Midbrain (tissue), 1 donor: ENCODE measurements at regions not wholly inside any gene's neighbourhood (a gene's known extent, or its start where the extent isn't known, plus 50 kb on each side); places are given as distances from the start of the nearest gene placed in this dataset.
A peak's percentile ranks its signal among the peaks of the same experiment; 100 is the strongest.

Source experiments
- DNase-seq: peaks from one replicate; lab custom pipeline; 2025; lab: John Stamatoyannopoulos, UW

DNA sequence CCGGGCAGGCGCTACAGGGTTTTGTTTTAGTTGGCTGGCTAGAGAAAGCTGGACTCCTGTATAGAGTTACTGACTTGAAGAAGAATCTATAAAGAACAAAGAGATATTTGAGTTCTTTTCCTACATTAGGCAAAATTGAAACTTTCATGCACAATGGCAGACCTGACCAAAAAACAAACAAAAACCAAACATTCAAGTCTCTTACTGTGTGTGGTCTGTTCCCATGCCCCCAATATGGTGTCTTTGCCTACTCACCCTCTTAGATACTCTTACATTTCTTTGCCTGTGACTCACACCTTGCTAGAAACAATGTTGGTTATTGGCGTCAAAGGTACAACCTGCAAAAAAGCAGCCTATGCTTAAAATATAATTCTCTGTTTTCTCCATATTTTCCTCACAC is 109.5 kb upstream of the TMC3 start:
- no peak for DNase-seq

DNA sequence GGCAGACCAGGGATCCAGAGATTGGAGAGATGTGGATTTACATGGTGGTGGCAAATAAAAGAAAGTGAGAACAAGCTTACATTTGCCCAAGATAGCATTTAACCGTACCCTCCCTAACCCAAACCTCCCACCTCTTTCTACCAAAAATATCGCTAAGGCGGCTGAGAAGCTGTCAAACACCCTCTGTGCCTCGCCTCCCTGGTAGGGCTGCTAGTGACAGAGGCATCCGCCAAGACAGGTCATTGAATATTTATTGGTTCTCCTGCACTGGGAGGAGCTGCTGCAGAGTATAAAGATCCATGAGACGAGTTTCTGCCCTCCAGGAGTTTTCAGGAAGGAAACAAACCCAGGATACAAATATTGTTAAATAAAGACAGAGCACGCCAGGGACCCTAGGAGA is 107.3 kb upstream of the TMC3 start:
- no peak for DNase-seq

DNA sequence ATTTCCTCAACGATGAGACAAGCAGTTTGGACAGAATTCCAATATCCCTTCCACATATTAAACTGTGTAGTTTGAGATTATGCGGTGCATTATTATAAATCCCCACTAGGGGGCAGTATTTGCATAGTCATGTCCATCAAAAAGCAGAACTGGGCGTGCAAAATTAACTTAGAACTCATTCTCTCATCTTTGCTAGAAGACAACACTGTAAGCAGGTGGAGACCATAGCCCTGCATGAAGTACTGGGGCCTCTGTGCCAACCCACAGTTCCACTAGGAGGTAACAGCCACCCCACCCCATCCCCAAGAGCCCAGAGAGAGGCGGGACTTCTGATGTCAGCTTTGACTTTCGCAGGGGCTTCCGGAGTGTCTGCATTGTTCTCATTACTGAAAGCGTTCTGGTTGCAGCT is 106.6 kb upstream of the TMC3 start:
- peak; percentile 79 for DNase-seq

DNA sequence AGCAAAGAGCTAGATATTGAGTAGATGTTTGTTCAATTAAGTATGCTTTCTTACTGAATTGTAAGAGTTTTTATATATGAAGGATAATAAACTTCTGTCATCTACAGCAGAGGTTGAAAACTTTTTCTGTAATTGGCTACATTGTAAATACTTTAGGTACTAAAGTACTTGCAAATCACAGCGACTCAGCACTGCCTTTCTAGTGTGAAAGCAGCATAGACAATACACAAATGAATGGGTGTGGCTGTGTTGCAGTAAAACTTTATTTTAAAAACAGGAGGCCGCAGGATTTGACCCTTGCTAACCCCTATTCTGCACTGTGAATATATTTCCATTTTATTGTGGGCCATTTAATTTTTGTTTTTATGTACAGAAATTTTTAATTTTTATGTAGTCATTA is 104.3 kb upstream of the TMC3 start:
- no peak for DNase-seq

DNA sequence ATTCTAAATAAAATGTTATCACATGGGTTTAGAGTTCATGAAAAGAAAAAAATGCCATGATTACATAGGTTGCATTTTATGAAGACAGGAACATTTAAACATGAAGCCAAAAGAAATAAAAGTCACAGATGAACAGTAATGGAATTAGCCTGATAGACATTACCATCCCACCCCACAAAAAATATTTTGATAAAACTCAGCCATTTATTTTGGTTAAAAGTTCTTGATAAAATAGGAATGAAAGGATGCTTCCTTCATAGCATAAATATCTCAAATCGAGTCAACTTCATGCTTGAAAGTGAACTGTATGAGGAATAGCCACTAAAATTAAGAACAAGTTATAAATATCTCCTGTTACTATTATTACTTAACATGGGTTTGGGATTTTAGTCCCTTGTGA is 101.9 kb upstream of the TMC3 start:
- DNase-seq = no peak

DNA sequence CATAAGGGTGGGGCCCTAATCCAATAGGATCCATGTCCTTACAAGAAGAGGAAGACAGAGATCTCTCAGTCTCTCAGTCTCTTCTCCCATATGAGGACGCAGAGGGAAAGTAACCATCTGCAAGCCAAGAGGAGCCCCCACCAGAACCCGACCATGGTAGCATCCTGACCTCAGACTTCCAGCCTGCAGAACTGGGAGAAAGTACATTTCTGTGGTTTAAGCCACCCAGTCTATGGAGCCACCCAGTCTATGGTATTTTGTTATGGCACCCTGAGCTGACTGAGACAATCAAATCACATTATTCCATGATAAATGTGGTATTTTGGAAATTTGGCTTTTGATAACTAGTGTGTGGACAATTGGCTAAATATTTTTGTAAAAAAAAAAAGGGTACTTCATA is 101.5 kb upstream of the TMC3 start:
- DNase-seq = no peak

DNA sequence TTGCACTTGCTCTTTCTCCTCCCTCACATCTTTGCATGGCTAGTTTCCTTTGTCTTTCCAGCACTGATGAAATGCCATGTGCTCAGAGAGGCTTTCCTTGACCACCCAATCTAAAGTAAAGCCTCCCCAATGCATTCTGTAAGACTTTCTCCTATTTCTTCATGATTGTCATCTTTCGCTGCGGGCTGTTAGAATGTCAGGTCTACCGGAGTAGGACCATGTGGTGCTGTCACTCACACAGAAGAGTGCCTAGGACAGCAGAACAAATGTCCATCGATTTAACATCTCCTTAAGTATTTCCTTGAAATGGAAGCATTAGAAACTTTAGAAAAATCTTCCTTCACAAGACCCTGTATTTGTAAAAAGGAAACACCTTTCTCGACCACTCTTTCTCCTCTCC is 99.9 kb upstream of the TMC3 start:
- no peak for DNase-seq

DNA sequence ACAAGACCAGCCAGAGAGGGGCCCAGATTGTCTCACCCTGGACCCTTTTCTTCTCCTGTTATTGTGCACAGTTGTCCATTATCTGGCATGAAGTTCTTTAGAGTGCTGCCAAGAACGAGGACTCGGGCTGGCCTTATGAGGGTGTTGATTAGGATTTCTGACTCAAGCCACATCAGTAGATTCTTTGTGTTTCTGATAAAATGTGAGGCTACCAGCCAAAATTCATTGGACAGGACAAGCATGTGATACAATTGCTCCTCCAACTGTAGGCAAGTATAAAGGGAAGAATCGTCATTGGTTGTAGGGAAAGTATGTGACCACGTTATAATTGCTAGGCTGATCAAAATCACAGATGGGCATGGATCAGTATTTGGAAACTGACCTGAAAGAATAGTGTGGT is 99.2 kb upstream of the TMC3 start:
- DNase-seq = peak; percentile 1

DNA sequence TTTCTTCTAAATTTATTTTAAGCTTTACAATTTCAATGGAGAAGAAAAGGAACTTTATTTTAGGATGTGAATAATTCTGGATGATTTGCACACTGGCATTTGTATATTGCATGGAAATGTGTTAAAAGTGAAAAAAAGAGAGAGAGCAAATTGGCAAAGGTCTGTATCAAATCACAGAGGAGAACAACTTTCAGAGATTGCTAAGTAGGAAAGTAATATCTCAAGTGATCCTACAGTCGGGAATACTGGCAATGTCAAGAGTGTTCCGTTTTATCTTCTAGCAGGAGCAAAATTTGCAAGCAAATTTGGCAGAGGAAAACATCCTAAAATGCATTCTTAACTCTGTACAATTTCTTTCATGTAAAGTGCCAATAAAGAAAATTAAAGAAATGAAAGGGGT is 97.1 kb upstream of the TMC3 start:
- no peak for DNase-seq

DNA sequence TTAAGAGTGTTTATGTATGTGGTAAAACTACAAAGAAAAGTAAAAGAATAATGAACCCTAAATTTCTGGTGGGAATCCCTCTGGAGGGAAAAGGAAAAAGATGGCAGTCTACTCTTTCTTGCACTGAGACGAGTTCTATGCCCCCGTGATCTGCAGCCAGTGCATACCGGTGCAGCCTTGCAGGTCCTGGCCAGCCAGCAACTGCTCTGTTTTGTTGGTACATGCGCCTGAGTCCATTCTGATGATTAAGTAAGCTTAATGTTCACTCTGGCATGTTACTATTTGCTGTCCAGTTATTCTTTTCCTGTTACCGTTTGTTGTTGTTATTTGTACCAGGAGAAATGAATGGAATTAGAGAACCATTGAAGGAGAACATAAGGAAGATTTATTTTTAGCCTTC is 95.1 kb upstream of the TMC3 start:
- DNase-seq = no peak

DNA sequence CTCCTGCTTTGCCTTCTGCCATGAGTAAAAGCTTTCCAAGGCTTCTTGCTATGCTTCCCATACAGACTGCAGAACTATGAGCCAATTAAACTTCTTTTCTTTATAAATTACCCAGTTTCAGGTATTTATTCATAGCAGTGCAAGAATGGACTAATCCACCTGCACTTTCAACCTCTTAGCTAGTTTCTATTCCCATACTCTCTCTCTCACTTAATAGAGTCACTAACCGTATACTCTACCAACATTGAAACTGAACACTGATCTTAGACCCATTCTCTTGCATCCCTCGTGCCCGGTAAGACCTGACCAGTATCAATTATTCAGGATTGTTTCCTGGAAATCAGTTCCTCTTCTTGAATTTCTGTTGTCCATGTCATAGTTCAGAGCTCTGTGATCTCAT is 92.7 kb upstream of the TMC3 start:
- no peak for DNase-seq

DNA sequence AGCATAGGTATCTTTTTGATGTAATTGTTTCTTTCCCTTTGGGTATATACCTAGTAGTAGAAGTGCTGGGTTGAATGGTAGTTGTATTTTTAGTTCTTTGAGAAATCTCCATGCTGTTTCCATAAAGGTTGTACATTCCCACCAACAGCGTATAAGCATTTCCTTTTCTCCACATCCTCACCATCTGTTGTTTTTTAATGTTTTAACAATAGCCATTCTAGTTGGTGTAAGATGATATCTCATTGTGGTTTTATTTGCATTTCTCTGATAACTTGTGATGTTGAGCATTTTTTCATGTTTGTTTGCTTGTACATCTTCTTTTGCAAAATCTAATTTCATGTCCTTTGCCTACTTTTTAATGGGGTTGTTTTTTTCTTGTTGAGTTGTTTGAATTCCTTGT is 80.0 kb upstream of the TMC3 start:
- DNase-seq = no peak

DNA sequence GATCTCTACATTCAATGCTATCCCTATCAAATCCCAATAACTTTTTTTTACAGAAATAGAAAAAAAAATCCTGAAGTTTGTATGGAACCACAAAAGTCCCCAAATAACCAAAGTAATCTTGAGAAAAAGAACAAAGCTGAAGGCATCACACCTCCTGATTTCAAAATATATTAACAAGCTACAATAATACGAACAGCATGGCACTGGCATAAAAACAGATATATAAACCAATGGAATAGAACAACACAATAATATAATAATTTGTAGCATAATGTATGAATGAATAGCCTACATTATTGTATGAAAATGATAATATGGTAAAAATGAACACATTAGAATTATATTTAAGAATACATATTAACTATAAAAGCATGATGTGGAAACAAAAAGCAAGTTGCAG is 76.7 kb upstream of the TMC3 start:
- no peak for DNase-seq

DNA sequence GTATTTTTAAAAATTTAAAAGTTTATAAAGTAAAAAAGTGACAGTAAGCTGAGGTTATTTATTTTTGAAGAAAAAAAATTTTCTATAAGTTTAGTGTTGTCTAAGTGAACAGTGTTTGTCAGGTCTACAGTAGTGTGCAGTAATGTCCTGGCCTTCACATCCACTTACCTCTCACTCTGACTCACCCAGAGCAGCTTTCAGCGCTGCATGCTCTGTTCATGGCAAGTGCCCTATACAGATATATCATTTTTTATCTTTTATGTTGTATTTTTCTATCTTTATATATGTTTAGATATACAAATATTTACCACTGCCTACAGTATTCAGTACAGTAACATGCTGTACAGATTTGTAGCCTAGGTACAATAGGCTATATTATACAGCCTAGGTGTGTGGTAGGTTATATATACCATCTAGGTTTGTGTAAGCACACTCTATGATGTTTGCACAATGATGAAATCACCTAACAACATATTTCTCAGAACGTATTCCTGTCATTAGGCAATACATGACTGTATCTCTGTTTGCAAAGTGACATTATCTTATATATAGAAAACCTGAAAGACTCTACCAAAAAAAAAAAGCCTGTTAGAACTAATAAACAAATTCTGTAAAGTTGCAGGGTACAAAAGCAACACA is 75.9 kb upstream of the TMC3 start:
- DNase-seq = no peak

DNA sequence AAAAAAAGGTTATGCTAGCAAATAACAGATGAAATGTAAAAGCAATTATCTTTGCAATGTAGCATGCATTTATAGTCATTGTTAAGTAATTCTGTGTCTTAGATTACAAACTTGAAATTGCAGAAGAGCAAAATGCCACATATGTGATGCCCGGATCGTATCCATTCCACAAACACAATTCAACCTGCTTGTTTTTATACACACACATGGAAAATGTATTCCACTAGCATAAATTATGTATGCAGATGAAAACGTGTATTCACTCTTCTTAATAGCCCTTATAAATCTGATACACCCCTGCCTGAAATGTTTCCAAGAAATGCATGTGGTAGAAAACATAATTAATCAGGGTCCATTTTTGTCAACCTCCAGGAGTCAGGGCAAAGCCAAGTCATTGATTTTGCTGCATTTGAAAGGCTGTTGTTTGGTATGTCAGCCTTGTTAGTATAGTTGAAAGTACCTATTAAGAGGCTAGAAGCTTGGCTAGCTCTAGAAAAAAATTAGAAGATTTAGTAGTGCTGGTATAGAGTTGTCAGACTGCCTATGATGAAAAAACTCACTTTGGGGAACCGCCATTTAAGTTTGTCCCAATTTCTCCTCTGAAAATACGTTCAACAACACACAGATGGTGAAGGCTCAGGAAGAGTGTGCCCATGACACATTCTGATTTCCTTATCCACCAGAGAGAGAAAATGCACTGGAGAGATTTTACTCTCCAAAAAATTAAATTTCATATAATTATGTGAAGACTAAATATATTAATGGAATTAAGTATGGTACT is 69.2 kb upstream of the TMC3 start:
- DNase-seq = no peak

DNA sequence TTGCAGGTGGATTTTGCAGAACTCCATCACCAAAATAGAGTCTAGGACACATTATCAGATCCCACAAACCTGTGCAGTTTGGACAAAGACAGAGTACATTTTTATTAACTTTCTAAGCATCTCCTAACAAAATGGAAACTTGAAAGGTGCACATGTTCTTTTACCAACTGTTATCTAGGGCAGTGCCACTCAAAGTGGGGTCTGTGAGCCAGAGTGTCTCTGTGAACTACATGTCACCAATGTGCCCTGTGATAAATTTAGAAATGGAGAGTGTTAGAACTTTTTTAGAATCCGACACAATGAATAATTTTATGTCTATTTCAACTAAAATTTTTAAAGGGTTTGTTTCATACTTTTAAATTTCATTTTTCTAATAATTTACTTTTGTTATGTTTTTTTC is 68.4 kb upstream of the TMC3 start:
- DNase-seq = no peak

DNA sequence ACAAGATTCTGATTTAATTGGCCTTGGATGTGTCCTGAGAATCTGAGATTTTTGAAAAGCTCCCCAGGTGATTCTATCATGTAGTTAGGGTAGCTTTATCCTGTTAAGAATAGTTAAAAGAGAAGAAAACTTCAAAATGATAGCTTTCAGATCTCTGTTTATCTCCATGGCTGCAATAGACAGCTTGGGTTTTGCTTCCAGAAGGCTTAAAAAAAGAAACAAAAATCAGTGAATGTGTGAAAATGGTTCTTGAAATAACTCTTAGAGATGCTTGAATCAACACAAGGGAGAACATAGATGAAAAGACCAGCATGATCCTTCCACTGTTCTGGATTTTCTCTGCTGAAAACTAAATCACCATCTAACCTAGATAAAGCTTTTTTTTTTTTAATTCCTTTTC is 60.8 kb upstream of the TMC3 start:
- DNase-seq = no peak

DNA sequence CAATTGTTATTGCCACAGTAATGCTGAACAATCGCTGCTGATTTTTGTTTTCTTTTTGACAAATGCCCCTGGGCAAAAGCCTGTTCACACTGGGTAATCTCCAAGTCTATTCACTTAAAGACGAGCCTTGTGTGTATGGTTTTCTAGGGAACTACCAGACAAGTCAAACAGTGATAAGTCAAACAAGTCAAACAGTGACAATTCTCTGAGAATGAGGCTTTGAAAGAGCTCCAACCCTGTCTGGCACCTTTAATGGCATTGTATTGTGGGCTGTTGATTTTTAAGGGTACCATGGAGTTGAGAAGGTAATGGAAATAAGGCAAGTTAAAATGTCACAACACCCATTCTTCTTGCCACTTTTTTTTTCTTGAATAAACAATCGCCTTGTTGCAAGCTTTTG is 59.4 kb upstream of the TMC3 start:
- no peak for DNase-seq

DNA sequence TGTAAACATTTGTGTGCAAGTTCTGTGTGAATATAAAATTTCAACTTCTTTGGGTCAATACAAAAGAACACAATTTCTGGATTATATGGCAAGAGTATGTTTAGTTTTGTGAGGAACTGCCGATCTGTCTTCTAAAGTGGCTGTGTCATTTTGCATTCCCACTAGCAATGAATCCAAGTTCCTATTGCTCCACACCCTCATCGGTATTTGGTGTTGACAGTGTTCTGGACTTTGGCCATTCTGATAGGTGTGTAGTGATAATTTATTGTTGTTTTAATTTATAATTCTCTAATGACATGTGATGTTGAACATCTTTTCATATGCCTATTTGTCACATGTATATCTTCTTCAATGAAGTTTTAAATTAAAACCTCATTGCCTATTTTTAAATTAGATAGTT is 58.2 kb upstream of the TMC3 start:
- DNase-seq = no peak

DNA sequence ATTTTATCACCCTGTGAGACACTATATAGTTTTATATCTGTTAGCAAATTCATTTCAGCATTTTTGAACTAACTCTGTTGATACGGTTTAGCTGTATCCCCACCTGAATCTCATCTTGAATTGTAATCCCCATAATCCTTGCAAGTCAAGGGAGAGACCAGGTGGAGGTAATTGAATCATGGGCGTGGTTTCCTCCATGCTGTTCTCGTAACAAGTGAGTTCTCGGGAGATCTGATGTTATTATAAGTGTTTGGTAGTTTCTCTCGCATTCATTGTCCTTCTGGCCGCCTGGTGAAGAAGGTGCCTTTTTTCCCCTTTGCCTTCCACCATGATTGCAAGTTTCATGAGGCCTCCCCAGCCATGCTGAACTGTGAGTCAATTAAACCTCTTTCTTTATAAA is 53.2 kb upstream of the TMC3 start:
- no peak for DNase-seq

DNA sequence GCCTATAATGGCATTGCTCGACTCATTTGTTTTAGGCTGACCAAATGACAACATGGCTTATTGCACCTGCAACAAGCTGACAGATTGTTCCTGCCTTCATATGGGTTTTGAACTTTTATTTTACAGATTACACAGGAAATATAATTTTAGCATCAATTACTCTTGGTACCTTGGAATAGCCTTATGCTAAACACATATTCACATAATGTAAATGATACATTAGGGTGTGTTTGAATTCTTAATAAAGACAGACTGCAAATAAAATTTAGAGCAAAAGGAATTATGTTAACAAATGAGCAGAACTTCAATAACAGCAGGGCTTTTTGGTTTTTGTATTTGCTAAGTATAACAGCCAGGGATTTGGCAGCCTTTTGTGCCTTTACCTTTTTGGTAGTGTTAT is 51.9 kb upstream of the TMC3 start:
- no peak for DNase-seq
